ENCODE measurements at regions not wholly inside any gene's neighbourhood (a gene's known extent, or its start where the extent isn't known, plus 50 kb on each side); places are given as distances from the start of the nearest gene placed in this dataset.

DNA sequence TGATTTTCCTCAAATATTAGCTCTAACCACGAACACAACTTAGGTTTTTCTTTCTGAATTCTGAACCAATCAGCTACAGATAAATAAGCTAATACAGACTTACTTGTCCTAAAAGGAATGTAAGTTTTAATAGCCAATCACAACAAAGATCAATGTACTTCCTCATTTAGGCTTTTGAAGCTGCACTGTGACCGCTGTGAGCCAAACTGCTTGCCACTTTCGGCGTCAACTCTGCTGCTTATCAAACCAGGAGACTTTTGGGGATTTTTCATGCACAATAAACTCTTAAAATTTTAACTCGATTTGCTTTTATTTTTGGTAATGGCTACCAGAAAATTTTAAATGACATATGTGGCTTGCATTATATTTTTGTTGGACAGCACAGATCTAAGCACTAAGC is 92.5 kb downstream of the TMPRSS5 start:
- Histone ChIP-seq H4K20me1 (ENCODE audit: insufficient read depth, low read length, poor library complexity, severe bottlenecking) (no peaks in the 10 kb centered on the region), H3K4me1 (ENCODE audit: insufficient read depth, low read length, poor library complexity, severe bottlenecking) (no peaks in the 10 kb centered on the region), H3K36me3 (ENCODE audit: insufficient read depth, low read length) (no peaks in the 10 kb centered on the region), H3F3A (ENCODE audit: low read depth) (no peaks in the 10 kb centered on the region), H3K9me3 (ENCODE audit: insufficient read depth, low read depth, low read length) (no peaks in the 10 kb centered on the region), H3K9ac (ENCODE audit: low read depth, low read length, poor library complexity, severe bottlenecking) (no peak overlapping the region), H3K27me3 (ENCODE audit: insufficient read depth, low read length, poor library complexity, severe bottlenecking) (no peaks in the 10 kb centered on the region), H3K9me2 (replicated peaks; ENCODE audit: low read depth, low read length) (no peaks in the 10 kb centered on the region), H3K79me2 (ENCODE audit: insufficient read depth, low read length) (no peaks in the 10 kb centered on the region), H3K4me3 (ENCODE audit: low read length, poor library complexity, severe bottlenecking) (no peak overlapping the region), H2AFZ (ENCODE audit: low read length) (no peak overlapping the region), H3K4me2 (ENCODE audit: low read depth, low read length, poor library complexity, severe bottlenecking) (no peak overlapping the region)
- TF ChIP-seq, protein P1, sequence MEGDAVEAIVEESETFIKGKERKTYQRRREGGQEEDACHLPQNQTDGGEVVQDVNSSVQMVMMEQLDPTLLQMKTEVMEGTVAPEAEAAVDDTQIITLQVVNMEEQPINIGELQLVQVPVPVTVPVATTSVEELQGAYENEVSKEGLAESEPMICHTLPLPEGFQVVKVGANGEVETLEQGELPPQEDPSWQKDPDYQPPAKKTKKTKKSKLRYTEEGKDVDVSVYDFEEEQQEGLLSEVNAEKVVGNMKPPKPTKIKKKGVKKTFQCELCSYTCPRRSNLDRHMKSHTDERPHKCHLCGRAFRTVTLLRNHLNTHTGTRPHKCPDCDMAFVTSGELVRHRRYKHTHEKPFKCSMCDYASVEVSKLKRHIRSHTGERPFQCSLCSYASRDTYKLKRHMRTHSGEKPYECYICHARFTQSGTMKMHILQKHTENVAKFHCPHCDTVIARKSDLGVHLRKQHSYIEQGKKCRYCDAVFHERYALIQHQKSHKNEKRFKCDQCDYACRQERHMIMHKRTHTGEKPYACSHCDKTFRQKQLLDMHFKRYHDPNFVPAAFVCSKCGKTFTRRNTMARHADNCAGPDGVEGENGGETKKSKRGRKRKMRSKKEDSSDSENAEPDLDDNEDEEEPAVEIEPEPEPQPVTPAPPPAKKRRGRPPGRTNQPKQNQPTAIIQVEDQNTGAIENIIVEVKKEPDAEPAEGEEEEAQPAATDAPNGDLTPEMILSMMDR (conservative IDR thresholded peaks at IDR 0.05; ENCODE audit: low read length): no peak
- TF ChIP-seq EZH2phosphoT487 (IDR thresholded peaks at IDR 0.05; ENCODE audit: borderline replicate concordance): no peak

DNA sequence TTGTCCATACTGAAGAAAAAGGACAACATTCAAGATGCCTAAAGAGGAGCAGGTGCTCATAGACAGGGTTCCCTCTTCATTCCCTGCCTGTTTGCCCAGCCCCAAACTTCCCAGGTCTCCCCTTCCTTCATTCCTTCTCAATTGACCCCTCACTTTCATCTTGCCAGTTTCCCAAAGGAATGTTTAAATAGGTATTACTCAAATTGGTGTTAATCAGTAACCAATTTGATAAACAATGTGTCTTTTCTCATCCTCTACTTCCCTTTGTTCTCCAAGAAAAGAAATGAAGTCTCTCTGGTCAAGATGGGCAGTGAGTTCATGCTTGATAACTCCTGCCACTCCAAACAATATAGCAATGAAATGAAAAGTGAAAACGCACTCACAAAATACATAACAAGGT is 101.9 kb downstream of the TMPRSS5 start:
- Histone ChIP-seq H3K36me3 (ENCODE audit: insufficient read depth, low read length) (no peaks in the 10 kb centered on the region), H3K27me3 (ENCODE audit: insufficient read depth, low read length, poor library complexity, severe bottlenecking) (no peaks in the 10 kb centered on the region), H2AFZ (ENCODE audit: low read length) (no peak overlapping the region), H3K79me2 (ENCODE audit: insufficient read depth, low read length) (no peaks in the 10 kb centered on the region), H3K4me1 (ENCODE audit: insufficient read depth, low read length, poor library complexity, severe bottlenecking) (no peaks in the 10 kb centered on the region), H3K4me3 (ENCODE audit: low read length, poor library complexity, severe bottlenecking) (no peak overlapping the region), H3K9me3 (ENCODE audit: insufficient read depth, low read depth, low read length) (peaks cover 8% of the 10 kb centered on the region; the same call in 1 of the 2 replicates), H3K4me2 (ENCODE audit: low read depth, low read length, poor library complexity, severe bottlenecking) (no peak overlapping the region), H4K20me1 (ENCODE audit: insufficient read depth, low read length, poor library complexity, severe bottlenecking) (no peaks in the 10 kb centered on the region), H3K9ac (ENCODE audit: low read depth, low read length, poor library complexity, severe bottlenecking) (no peak overlapping the region), H3F3A (ENCODE audit: low read depth) (no peaks in the 10 kb centered on the region), H3K9me2 (replicated peaks; ENCODE audit: low read depth, low read length) (no peaks in the 10 kb centered on the region)
- TF ChIP-seq, protein P1 (conservative IDR thresholded peaks at IDR 0.05; ENCODE audit: low read length): no peak
- no peak for TF ChIP-seq EZH2phosphoT487 (IDR thresholded peaks at IDR 0.05; ENCODE audit: borderline replicate concordance)

DNA sequence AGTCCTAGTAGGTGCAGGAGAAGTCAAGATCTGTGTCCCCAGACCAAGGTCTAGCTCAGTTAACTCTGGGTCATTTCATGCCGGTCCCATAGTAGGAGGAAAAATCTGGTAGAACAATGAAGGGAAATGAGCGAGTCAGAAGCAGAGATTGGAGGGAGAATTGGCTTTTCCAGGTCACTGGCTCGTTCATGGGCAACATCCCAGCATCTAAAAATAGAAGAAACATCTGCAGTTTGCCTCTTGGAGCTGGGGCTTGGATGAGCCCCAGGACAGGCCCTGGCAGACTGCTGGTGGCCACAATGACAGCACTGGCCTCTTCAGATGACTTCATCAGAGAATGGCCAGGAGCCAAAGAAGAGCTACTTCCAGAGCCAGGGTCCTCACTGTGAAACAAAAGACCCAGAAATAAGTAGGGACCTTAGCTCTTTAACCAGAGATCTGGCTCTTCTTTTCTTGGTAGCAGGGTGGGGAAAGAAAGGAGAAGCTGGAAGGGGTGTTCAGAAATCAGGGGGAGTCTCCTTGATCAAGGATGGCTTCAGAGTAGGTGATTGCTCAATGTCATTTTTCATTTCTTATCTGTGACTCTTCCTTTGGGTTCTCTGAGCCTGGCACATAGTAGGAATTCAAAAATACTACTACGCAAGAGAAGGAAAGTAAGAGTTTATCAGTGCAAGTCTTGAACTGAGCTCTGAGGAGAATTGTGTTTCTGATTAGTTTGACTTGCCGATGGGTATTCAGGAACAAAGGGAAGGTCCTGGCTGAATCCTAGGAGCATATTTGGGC is 102.6 kb downstream of the TMPRSS5 start:
- Histone ChIP-seq H3K79me2 (ENCODE audit: insufficient read depth, low read length) (no peaks in the 10 kb centered on the region), H3K4me3 (ENCODE audit: low read length, poor library complexity, severe bottlenecking) (no peak overlapping the region), H3K4me1 (ENCODE audit: insufficient read depth, low read length, poor library complexity, severe bottlenecking) (no peaks in the 10 kb centered on the region), H3F3A (ENCODE audit: low read depth) (no peaks in the 10 kb centered on the region), H4K20me1 (ENCODE audit: insufficient read depth, low read length, poor library complexity, severe bottlenecking) (no peaks in the 10 kb centered on the region), H3K9ac (ENCODE audit: low read depth, low read length, poor library complexity, severe bottlenecking) (no peak overlapping the region), H3K4me2 (ENCODE audit: low read depth, low read length, poor library complexity, severe bottlenecking) (no peak overlapping the region), H2AFZ (ENCODE audit: low read length) (no peak overlapping the region), H3K9me3 (ENCODE audit: insufficient read depth, low read depth, low read length) (peaks cover 8% of the 10 kb centered on the region; the same call in 1 of the 2 replicates), H3K36me3 (ENCODE audit: insufficient read depth, low read length) (no peaks in the 10 kb centered on the region), H3K27me3 (ENCODE audit: insufficient read depth, low read length, poor library complexity, severe bottlenecking) (no peaks in the 10 kb centered on the region), H3K9me2 (replicated peaks; ENCODE audit: low read depth, low read length) (no peaks in the 10 kb centered on the region)
- no peak for TF ChIP-seq EZH2phosphoT487 (IDR thresholded peaks at IDR 0.05; ENCODE audit: borderline replicate concordance)
- TF ChIP-seq, protein P1 (conservative IDR thresholded peaks at IDR 0.05; ENCODE audit: low read length): no peak

All from Loucy (cell line).